ENCODE measurements at regions not wholly inside any gene's neighbourhood (a gene's known extent, or its start where the extent isn't known, plus 50 kb on each side); places are given as distances from the start of the nearest gene placed in this dataset.

GRCh38 chr21:39022863-39023693 is 160.2 kb downstream of the PSMG1 start:
- no peak for DNase-seq

GRCh38 chr21:39022466-39022862 is 160.8 kb downstream of the PSMG1 start:
- DNase-seq: peak in 1 of 4 experiments; percentile 36

GRCh38 chr21:39022035-39022434 is 161.2 kb downstream of the PSMG1 start:
- no peak for DNase-seq

- DNase-seq: no peak
These were observed 161.8 kb downstream of the PSMG1 start for GRCh38 chr21:39021478-39021832.

GRCh38 chr21:39020751-39021477 is 162.3 kb downstream of the PSMG1 start:
- DNase-seq: peak; percentile 53 to 73 (median 66)

GRCh38 chr21:39018730-39019129 is 164.5 kb downstream of the PSMG1 start:
- DNase-seq: no peak

- peak; percentile 83 to 91 (median 89) for DNase-seq
These were observed 166.4 kb downstream of the PSMG1 start for GRCh38 chr21:39016740-39017315.

GRCh38 chr21:39014747-39015146 is 168.5 kb downstream of the PSMG1 start:
- peak; percentile 57 to 92 (median 80) for DNase-seq

GRCh38 chr21:39012326-39013230 is 170.7 kb downstream of the PSMG1 start:
- DNase-seq: no peak

GRCh38 chr21:39011911-39012310 is 171.3 kb downstream of the PSMG1 start:
- no peak for DNase-seq

GRCh38 chr21:39010629-39011404 is 172.4 kb downstream of the PSMG1 start:
- peak; percentile 48 to 72 (median 70) for DNase-seq

- no peak for DNase-seq
These were observed 173.5 kb downstream of the PSMG1 start for GRCh38 chr21:39009587-39010225.

- DNase-seq: no peak
These were observed 175.3 kb downstream of the PSMG1 start for GRCh38 chr21:39007985-39008384.

- DNase-seq: no peak
These were observed 175.7 kb downstream of the PSMG1 start for GRCh38 chr21:39007532-39007931.

- DNase-seq: peak; percentile 46 to 71 (median 66)
These were observed 176.5 kb downstream of the PSMG1 start for GRCh38 chr21:39006571-39007311.

GRCh38 chr21:39005502-39005787 is 177.8 kb downstream of the PSMG1 start:
- no peak for DNase-seq

- peak; percentile 65 to 79 (median 78) for DNase-seq
These were observed 178.4 kb downstream of the PSMG1 start for GRCh38 chr21:39004634-39005501.

- peak; percentile 65 to 93 (median 78) for DNase-seq
These were observed 179.1 kb downstream of the PSMG1 start for GRCh38 chr21:39003982-39004633.

GRCh38 chr21:39001341-39001740 is 181.9 kb downstream of the PSMG1 start:
- no peak for DNase-seq

Measured in suppressor macrophage (primary cell).